Coronary artery (tissue), 2 donors: ENCODE measurements at regions not wholly inside any gene's neighbourhood (a gene's known extent, or its start where the extent isn't known, plus 50 kb on each side); places are given as distances from the start of the nearest gene placed in this dataset.

ENCODE experiments used
- DNase-seq: peaks from one replicate; pipeline ENCODE4 v3.0.0-alpha.2; 2017; ENCODE audit warnings: low spot score
- H3K27ac ChIP-seq, 2 donors: fragments of 200-600 bp; sonication (generic); one replicate each; pipeline ENCODE4 v1.5.1; 2016 to 2019
- H3K4me3 ChIP-seq: fragments of 200-600 bp; sonication (generic); 2 replicates; pipeline ENCODE4 v1.5.1; 2016; ENCODE audit warnings: mild to moderate bottlenecking, moderate library complexity
- TF ChIP-seq, protein P1 (sequence below): fragments of 200-600 bp; sonication (generic); IDR thresholded peaks from one replicate; pipeline ENCODE4 v1.5.1; 2019; ENCODE audit warnings: antibody characterized with exemption

DNA sequence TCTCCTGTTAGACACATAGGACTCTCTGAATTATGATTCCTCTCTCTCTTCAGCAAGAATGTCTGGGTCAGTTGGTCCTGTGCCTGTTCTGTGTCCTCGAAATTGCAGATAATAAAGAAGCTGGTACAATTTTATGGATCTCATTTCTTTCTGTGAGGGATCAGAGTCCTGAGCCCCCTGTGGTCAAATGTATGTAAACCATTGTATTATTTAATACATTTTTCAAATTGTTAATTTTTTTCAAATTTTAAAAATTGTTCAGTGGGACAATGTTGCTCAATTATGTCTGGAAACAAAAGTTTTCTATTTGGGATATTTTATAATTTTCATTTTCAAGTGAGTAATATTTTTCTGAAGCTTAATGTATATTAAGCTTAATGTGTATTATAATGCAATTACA, 513.5 kb downstream of the CCER1 start:
- Histone ChIP-seq H3K27ac (no peak overlapping the region), H3K4me3 (no peak overlapping the region)
- no peak for DNase-seq
- TF ChIP-seq, protein P1, sequence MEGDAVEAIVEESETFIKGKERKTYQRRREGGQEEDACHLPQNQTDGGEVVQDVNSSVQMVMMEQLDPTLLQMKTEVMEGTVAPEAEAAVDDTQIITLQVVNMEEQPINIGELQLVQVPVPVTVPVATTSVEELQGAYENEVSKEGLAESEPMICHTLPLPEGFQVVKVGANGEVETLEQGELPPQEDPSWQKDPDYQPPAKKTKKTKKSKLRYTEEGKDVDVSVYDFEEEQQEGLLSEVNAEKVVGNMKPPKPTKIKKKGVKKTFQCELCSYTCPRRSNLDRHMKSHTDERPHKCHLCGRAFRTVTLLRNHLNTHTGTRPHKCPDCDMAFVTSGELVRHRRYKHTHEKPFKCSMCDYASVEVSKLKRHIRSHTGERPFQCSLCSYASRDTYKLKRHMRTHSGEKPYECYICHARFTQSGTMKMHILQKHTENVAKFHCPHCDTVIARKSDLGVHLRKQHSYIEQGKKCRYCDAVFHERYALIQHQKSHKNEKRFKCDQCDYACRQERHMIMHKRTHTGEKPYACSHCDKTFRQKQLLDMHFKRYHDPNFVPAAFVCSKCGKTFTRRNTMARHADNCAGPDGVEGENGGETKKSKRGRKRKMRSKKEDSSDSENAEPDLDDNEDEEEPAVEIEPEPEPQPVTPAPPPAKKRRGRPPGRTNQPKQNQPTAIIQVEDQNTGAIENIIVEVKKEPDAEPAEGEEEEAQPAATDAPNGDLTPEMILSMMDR = no peak

DNA sequence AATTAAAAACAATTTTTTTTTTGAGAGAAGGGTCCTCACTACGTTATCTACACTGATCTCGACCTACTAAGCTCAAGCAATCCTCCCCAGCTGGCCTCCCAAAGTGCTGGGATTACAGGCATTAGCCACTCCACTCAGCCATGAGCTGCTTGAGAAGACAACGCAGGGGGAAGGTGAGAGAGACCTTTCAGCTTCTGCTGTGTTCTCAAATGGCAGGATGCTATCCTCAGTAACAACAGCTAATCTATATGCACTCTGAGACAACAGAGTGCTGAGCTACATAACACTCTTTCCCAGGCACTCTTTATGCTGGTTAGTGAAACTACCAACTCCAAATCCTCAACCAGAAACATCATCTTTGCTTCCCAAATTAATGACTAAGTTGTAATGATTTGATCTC, 526.1 kb downstream of the CCER1 start:
- Histone ChIP-seq H3K27ac (no peak overlapping the region), H3K4me3 (no peak overlapping the region)
- no peak for DNase-seq
- TF ChIP-seq, protein P1 = no peak

DNA sequence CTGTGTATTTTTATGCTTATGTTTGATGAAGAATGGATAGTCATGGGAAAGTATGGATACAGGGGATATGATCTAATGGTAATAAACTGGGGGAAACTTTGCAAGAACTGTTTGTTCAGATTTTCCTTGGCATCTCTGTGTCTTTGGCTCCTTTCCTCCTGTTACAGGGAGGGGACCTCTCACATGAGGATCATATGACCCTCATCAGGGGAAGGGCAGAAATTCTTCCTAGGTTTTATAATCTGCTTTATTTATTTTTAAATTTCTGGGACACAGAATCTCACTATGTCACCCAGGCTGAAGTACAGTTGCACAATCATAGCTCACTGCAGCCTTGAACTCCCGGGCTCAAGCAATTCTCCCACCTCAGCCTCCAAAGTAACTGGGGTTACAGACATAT, 526.5 kb downstream of the CCER1 start:
- Histone ChIP-seq H3K27ac (no peak overlapping the region), H3K4me3 (no peak overlapping the region)
- no peak for DNase-seq
- TF ChIP-seq, protein P1 = no peak

DNA sequence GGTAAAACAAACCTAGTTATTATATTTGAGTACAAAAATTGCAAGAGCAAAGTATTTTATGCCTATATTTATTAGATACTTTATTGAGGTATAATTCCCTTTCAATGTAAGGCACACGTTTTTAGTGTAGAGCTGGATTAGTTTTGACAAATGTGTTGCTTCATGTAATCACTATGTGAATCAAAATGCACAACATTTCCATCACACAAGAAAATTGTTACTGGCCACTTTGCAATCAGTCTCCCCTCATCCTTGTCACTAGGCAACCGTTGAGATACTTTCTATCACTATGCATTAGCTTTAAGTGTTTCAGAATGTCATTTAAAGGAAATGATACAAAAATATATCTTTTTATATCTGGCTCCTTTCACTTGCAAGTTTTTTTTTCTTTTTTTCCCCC, 531.0 kb downstream of the CCER1 start:
- Histone ChIP-seq H3K4me3 (no peak overlapping the region), H3K27ac (no peak overlapping the region)
- TF ChIP-seq, protein P1 = no peak
- DNase-seq = no peak

DNA sequence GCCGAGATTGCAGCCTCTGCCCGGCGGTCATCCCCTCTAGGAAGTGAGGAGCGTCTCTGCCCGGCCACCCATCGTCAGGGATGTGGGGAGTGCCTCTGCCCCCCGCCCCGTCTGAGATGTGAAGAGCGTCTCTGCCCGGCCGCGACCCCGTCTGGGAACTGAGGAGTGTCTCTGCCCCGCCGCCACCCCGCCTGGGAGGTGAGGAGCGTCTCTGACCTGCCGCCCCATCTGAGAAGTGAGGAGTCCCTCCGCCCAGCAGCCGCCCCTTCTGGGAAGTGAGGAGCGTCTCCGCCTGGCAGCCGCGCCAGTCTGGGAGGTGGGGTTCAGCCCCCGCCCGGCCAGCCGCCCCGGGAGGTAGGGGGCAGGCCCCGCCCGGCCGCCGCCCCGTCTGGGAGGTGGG, 544.0 kb downstream of the CCER1 start:
- no peak for DNase-seq
- no peak overlapping the region for H3K4me3 ChIP-seq
- H3K27ac ChIP-seq = no peak overlapping the region
- TF ChIP-seq, protein P1 = no peak

DNA sequence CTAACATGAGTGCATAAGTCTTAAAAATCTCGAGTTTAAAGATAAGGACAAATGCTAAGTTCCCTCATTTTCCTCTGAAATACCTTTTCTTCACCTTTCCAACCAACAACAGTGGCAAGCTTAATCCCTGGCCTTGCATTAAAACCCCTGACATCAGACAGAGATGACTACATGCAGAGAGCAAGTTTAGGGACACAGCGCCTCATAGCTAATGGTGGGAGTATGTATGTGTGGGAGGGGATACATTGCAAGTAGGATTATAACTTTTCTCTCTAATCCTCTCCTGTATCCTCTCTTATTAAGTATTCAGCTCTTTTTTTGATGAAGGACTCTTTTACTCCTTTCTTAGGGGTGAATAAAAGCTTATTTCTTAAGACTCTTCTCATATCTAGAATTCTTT, 547.1 kb downstream of the CCER1 start:
- TF ChIP-seq, protein P1 = no peak
- Histone ChIP-seq H3K27ac (no peak overlapping the region), H3K4me3 (no peak overlapping the region)
- DNase-seq = no peak

DNA sequence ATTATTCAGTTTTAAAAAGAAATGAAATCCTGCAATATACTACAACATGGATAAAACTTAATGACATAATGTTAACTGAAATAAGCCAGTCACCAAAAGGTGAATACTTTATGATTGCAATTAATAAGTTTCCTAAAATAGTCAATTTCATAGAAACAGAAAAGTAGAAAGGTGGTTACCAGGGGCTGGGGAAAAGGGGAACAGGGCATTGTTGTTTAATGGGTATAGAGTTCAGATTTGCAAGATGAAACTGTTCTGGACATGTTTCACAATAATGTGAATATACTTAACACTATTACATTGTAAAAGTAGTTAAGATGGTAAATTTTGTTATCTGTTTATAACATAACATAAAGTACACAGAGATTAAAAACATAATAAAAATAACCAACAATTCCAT, 550.9 kb downstream of the CCER1 start:
- TF ChIP-seq, protein P1 = no peak
- H3K27ac ChIP-seq = no peak overlapping the region
- no peak for DNase-seq
- H3K4me3 ChIP-seq = no peak overlapping the region
